PC-3 (cell line): ENCODE measurements at regions not wholly inside any gene's neighbourhood (a gene's known extent, or its start where the extent isn't known, plus 50 kb on each side); places are given as distances from the start of the nearest gene placed in this dataset.

Source experiments
- ATAC-seq: fragments of 200-7000 bp; cut with Tn5 transposase; 2 replicates; pipeline ENCODE4 v1.9.1; 2020; ENCODE audit warnings: mild to moderate bottlenecking, moderate library complexity
- BruUV-seq: library from RNA; stranded (reverse); fragments of 400-500 nt; replicated peaks from 2 replicates; lab custom pipeline; 2021; lab: Mats Ljungman, UMichigan
- CTCF ChIA-PET: fragments of 300-600 bp; sonication (Branson Sonifier 250); formaldehyde crosslinking; loops from one replicate; lab custom pipeline; 2022; ENCODE audit warnings: antibody characterized with exemption; lab: Charles Lee
- POLR2A ChIA-PET: fragments of 300-600 bp; sonication (Branson Sonifier 250); formaldehyde crosslinking; loops from one replicate; lab custom pipeline; 2022; ENCODE audit warnings: antibody characterized with exemption; ENCODE audit not compliant: unreplicated experiment; lab: Charles Lee
- DNase-seq: peaks from one replicate; pipeline ENCODE4 v3.0.0-alpha.2; 2015
- H2AFZ ChIP-seq: fragments of 300-600 bp; sonication (generic); 2 replicates; pipeline ENCODE4 v1.6.0; 2016; ENCODE audit warnings: antibody characterized with exemption, low read length
- H3F3A ChIP-seq: fragments of 300-600 bp; sonication (generic); one replicate; pipeline ENCODE4 v1.6.0; 2017; ENCODE audit warnings: antibody characterized with exemption, low read length, control low read depth, mild to moderate bottlenecking; ENCODE audit not compliant: unreplicated experiment
- H3K27ac ChIP-seq: fragments of 300-600 bp; sonication (generic); 2 replicates; pipeline ENCODE4 v1.5.1; 2016; ENCODE audit warnings: mild to moderate bottlenecking, low read length
- H3K27me3 ChIP-seq: fragments of 300-600 bp; sonication (generic); 2 replicates; pipeline ENCODE4 v1.6.1; 2016; ENCODE audit warnings: low read length, mixed read lengths
- H3K36me3 ChIP-seq: fragments of 300-600 bp; sonication (generic); 2 replicates; pipeline ENCODE4 v1.6.1; 2016; ENCODE audit warnings: low read depth, mixed run types, low read length, mixed read lengths
- H3K4me1 ChIP-seq: fragments of 300-600 bp; sonication (generic); 2 replicates; pipeline ENCODE4 v1.5.1; 2016; ENCODE audit warnings: low read length; ENCODE audit not compliant: insufficient read depth
- H3K4me2 ChIP-seq: fragments of 300-600 bp; sonication (generic); 2 replicates; pipeline ENCODE4 v1.6.0; 2016; ENCODE audit warnings: low read length
- H3K4me3 ChIP-seq: fragments of 300-600 bp; sonication (generic); 2 replicates; pipeline ENCODE4 v1.5.1; 2016; ENCODE audit warnings: mild to moderate bottlenecking, low read length, mixed read lengths
- H3K79me2 ChIP-seq: fragments of 300-600 bp; sonication (generic); 2 replicates; pipeline ENCODE4 v1.6.1; 2017; ENCODE audit warnings: low read length, mixed read lengths
- H3K9ac ChIP-seq: fragments of 300-600 bp; sonication (generic); 2 replicates; pipeline ENCODE4 v1.6.0; 2016; ENCODE audit warnings: mild to moderate bottlenecking, low read length
- H3K9me2 ChIP-seq: fragments of 300-600 bp; sonication (generic); replicated peaks from 2 replicates; pipeline ENCODE4 v1.6.1; 2016; ENCODE audit warnings: mixed run types, low read length, mixed read lengths
- H3K9me3 ChIP-seq: fragments of 300-600 bp; sonication (generic); 2 replicates; pipeline ENCODE4 v1.6.1; 2016; ENCODE audit warnings: low read length, mixed read lengths
- H4K20me1 ChIP-seq: fragments of 300-600 bp; sonication (generic); 2 replicates; pipeline ENCODE4 v1.6.1; 2016; ENCODE audit warnings: low read length, mixed read lengths
- EZH2 ChIP-seq: fragments of 300-600 bp; sonication (generic); IDR thresholded peaks from one replicate; pipeline ENCODE4 v1.6.1; 2017; ENCODE audit warnings: antibody characterized with exemption, mild to moderate bottlenecking, low read length; ENCODE audit not compliant: unreplicated experiment
- EZH2phosphoT487 ChIP-seq: fragments of 300-600 bp; sonication (generic); IDR thresholded peaks from 2 replicates; pipeline ENCODE4 v1.6.1; 2018; ENCODE audit warnings: mild to moderate bottlenecking, antibody characterized with exemption, low read length, borderline replicate concordance
- intact Hi-C: fragments of 100-400 bp; cut with micrococcal nuclease; formaldehyde crosslinking; loops from 2 replicates; pipeline ENCODE4 v1.9.0; 2023
- TF ChIP-seq, protein P1 (sequence below): fragments of 300-600 bp; sonication (generic); conservative IDR thresholded peaks from 2 replicates; pipeline ENCODE4 v1.5.1; 2017; ENCODE audit warnings: antibody characterized with exemption, low read depth, mild to moderate bottlenecking, low read length

- no peaks in the 10 kb centered on the region for H3K9me2 ChIP-seq
- TF ChIP-seq EZH2 (no peak), EZH2phosphoT487 (no peak)
- TF ChIP-seq, protein P1, sequence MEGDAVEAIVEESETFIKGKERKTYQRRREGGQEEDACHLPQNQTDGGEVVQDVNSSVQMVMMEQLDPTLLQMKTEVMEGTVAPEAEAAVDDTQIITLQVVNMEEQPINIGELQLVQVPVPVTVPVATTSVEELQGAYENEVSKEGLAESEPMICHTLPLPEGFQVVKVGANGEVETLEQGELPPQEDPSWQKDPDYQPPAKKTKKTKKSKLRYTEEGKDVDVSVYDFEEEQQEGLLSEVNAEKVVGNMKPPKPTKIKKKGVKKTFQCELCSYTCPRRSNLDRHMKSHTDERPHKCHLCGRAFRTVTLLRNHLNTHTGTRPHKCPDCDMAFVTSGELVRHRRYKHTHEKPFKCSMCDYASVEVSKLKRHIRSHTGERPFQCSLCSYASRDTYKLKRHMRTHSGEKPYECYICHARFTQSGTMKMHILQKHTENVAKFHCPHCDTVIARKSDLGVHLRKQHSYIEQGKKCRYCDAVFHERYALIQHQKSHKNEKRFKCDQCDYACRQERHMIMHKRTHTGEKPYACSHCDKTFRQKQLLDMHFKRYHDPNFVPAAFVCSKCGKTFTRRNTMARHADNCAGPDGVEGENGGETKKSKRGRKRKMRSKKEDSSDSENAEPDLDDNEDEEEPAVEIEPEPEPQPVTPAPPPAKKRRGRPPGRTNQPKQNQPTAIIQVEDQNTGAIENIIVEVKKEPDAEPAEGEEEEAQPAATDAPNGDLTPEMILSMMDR, result no peak
- H3K4me3 ChIP-seq, result no peak overlapping the region
- no peak overlapping the region for H3K4me2 ChIP-seq
- no peaks in the 10 kb centered on the region for H3K27me3 ChIP-seq
- no peaks in the 10 kb centered on the region for H3K36me3 ChIP-seq
- intact Hi-C loops, result no loop called here
- no peak for ATAC-seq
- ChIA-PET CTCF (interaction anchor here (0.6 kb wide), 1 partner anchor 13 kb away, joined by 3 read pairs; no protein-coding TSS in a partner anchor), POLR2A (no interaction called here)
- H4K20me1 ChIP-seq, result no peaks in the 10 kb centered on the region
- DNase-seq, result no peak
- no TSS peak for BruUV-seq
- H3K9me3 ChIP-seq, result no peaks in the 10 kb centered on the region
- H3K9ac ChIP-seq, result no peak overlapping the region
- no peaks in the 10 kb centered on the region for H3F3A ChIP-seq
- no peak overlapping the region for H2AFZ ChIP-seq
- no peak overlapping the region for H3K27ac ChIP-seq
- no peaks in the 10 kb centered on the region for H3K4me1 ChIP-seq
- no peaks in the 10 kb centered on the region for H3K79me2 ChIP-seq
These were observed 1895.1 kb downstream of the MRPL39 start for GRCh38 chr21:23712166-23712565.

DNA sequence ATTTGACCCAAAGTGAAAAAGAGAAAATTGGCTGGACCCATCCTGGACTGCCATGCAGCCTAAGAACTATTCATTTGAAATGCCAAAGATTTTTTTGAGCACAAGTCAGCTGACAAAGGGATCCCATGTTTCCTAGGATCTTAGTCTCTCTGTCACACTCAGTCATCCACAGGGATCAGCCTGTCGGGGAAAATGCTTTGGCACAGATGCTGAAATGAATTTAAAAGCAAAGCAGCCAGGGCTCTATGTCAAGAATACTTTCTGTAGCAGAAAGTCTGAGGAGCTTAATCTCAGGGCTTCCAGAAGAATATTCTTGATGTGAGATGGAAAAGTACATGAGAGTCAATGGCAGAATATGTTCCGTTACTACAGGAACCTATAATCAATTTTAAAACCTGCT lies 1900.8 kb downstream of the MRPL39 start:
- no peak overlapping the region for H3K9ac ChIP-seq
- H3K79me2 ChIP-seq, result no peaks in the 10 kb centered on the region
- no TSS peak for BruUV-seq
- intact Hi-C loops, result no loop called here
- DNase-seq (no peak), ATAC-seq (no peak)
- CTCF ChIA-PET, result no interaction called here
- TF ChIP-seq EZH2phosphoT487, result no peak
- TF ChIP-seq, protein P1, result no peak
- TF ChIP-seq EZH2, result no peak
- no peak overlapping the region for H2AFZ ChIP-seq
- no peaks in the 10 kb centered on the region for H3F3A ChIP-seq
- H3K9me2 ChIP-seq, result no peaks in the 10 kb centered on the region
- H3K27me3 ChIP-seq, result no peaks in the 10 kb centered on the region
- H3K4me2 ChIP-seq, result no peak overlapping the region
- H3K27ac ChIP-seq, result no peak overlapping the region
- no peaks in the 10 kb centered on the region for H3K36me3 ChIP-seq
- no peaks in the 10 kb centered on the region for H3K9me3 ChIP-seq
- H3K4me3 ChIP-seq, result no peak overlapping the region
- H4K20me1 ChIP-seq, result no peaks in the 10 kb centered on the region
- POLR2A ChIA-PET, result no interaction called here
- no peaks in the 10 kb centered on the region for H3K4me1 ChIP-seq

- Histone ChIP-seq H3K9me2 (no peaks in the 10 kb centered on the region), H3K36me3 (no peaks in the 10 kb centered on the region), H3K27me3 (peaks cover 5% of the 10 kb centered on the region; the same call in 1 of the 2 replicates), H3K27ac (no peak overlapping the region), H3K4me3 (no peak overlapping the region), H3K4me1 (no peaks in the 10 kb centered on the region), H3K9ac (no peak overlapping the region), H3F3A (no peaks in the 10 kb centered on the region), H3K79me2 (no peaks in the 10 kb centered on the region), H3K9me3 (0 out of 2 replicates have a peak, but pooled peaks cover 9% of the 10 kb centered on the region), H4K20me1 (no peaks in the 10 kb centered on the region), H2AFZ (no peak overlapping the region), H3K4me2 (no peak overlapping the region)
- BruUV-seq, result no TSS peak
- ATAC-seq, result no peak
- CTCF ChIA-PET, result no interaction called here
- TF ChIP-seq, protein P1, result no peak
- TF ChIP-seq EZH2 (no peak), EZH2phosphoT487 (no peak)
- intact Hi-C loops, result no loop called here
- POLR2A ChIA-PET, result no interaction called here
- DNase-seq, result no peak
These were observed 1907.9 kb downstream of the MRPL39 start for GRCh38 chr21:23699402-23699801.
